ENCODE measurements at regions not wholly inside any gene's neighbourhood (a gene's known extent, or its start where the extent isn't known, plus 50 kb on each side); places are given as distances from the start of the nearest gene placed in this dataset.

GRCh38 chr13:88887045-88887662 lies 1216.0 kb downstream of the SLITRK5 start:
- POLR2A ChIA-PET (ENCODE audit: low non-redundant PET), result no interaction called here
- H3K27ac ChIP-seq, result no peak overlapping the region
- CTCF ChIA-PET, result no interaction called here
- TF ChIP-seq CTCF (conservative IDR thresholded peaks at IDR 0.05; ENCODE audit: low read depth), result no peak
- DNase-seq (ENCODE audit: low spot score), result no peak

- POLR2A ChIA-PET (ENCODE audit: low non-redundant PET), result no interaction called here
- CTCF ChIA-PET, result interaction anchor here (0.7 kb wide), 1 partner anchor 8 kb away, joined by 3 read pairs; no protein-coding TSS in a partner anchor
These were observed 1224.2 kb downstream of the SLITRK5 start for GRCh38 chr13:88895261-88895941.

GRCh38 chr13:88896466-88896865 lies 1225.3 kb downstream of the SLITRK5 start:
- no peak for TF ChIP-seq CTCF (conservative IDR thresholded peaks at IDR 0.05; ENCODE audit: low read depth)
- CTCF ChIA-PET, result no interaction called here
- no peak overlapping the region for H3K27ac ChIP-seq
- DNase-seq (ENCODE audit: low spot score), result no peak
- POLR2A ChIA-PET (ENCODE audit: low non-redundant PET), result no interaction called here

More at GRCh38 chr13:88895261-88895941, 1224.2 kb downstream of the SLITRK5 start:
- no peak for TF ChIP-seq CTCF (conservative IDR thresholded peaks at IDR 0.05; ENCODE audit: low read depth)
- H3K27ac ChIP-seq, result no peak overlapping the region
- DNase-seq (ENCODE audit: low spot score), result no peak

- ChIA-PET CTCF (no interaction called here), POLR2A (ENCODE audit: low non-redundant PET) (no interaction called here)
- no peak overlapping the region for H3K27ac ChIP-seq
- DNase-seq (ENCODE audit: low spot score), result no peak
- no peak for TF ChIP-seq CTCF (conservative IDR thresholded peaks at IDR 0.05; ENCODE audit: low read depth)
These were observed 1237.8 kb downstream of the SLITRK5 start for GRCh38 chr13:88908961-88909441.

- CTCF ChIA-PET, result no interaction called here
- no peak overlapping the region for H3K27ac ChIP-seq
- no peak for DNase-seq (ENCODE audit: low spot score)
- no peak for TF ChIP-seq CTCF (conservative IDR thresholded peaks at IDR 0.05; ENCODE audit: low read depth)
- POLR2A ChIA-PET (ENCODE audit: low non-redundant PET), result no interaction called here
These were observed 1248.9 kb downstream of the SLITRK5 start for GRCh38 chr13:88919970-88920628.

GRCh38 chr13:88925954-88926353 lies 1254.8 kb downstream of the SLITRK5 start:
- DNase-seq (ENCODE audit: low spot score), result no peak
- POLR2A ChIA-PET (ENCODE audit: low non-redundant PET), result no interaction called here
- CTCF ChIA-PET, result no interaction called here
- H3K27ac ChIP-seq, result no peak overlapping the region
- TF ChIP-seq CTCF (conservative IDR thresholded peaks at IDR 0.05; ENCODE audit: low read depth), result no peak

Data from RWPE1 (cell line).